GM23338 (cell line): ENCODE measurements at regions not wholly inside any gene's neighbourhood (a gene's known extent, or its start where the extent isn't known, plus 50 kb on each side); places are given as distances from the start of the nearest gene placed in this dataset.

Experiments
- CREB1 ChIP-seq: fragments of 250-450 bp; sonication (Bioruptor Pico); IDR thresholded peaks from 2 replicates; pipeline ENCODE4 v1.5.0; 2020; ENCODE audit warnings: low read depth, mild to moderate bottlenecking, moderate library complexity
- ETS1 ChIP-seq: IDR thresholded peaks from 2 replicates; pipeline ENCODE4 v1.6.1; 2016; ENCODE audit warnings: antibody characterized with exemption
- EZH2 ChIP-seq: fragments of 200-600 bp; sonication (generic); IDR thresholded peaks from one replicate; pipeline ENCODE4 v1.8.0; 2017; ENCODE audit warnings: antibody characterized with exemption, mild to moderate bottlenecking, low read depth; ENCODE audit not compliant: unreplicated experiment
- EZH2phosphoT487 ChIP-seq: fragments of 200-600 bp; sonication (generic); IDR thresholded peaks from one replicate; pipeline ENCODE4 v1.8.1; 2018; ENCODE audit warnings: antibody characterized with exemption; ENCODE audit not compliant: unreplicated experiment
- TF ChIP-seq, protein P1 (sequence below), 2 experiments: fragments of 200-600 bp in 1 of 2; sonication (generic) in 1 of 2; conservative IDR thresholded peaks; 2 replicates each; pipeline versions ENCODE4 v1.5.1 to v1.6.1; 2016 to 2017; ENCODE audit warnings: antibody characterized with exemption in 2 of 2, low read depth in 2 of 2, mild to moderate bottlenecking in 2 of 2, moderate library complexity in 1 of 2
- TF ChIP-seq, protein P2 (sequence below): IDR thresholded peaks from one replicate; pipeline ENCODE4 v1.6.1; 2018; ENCODE audit warnings: antibody characterized with exemption; ENCODE audit not compliant: unreplicated experiment

- TF ChIP-seq, protein P1, sequence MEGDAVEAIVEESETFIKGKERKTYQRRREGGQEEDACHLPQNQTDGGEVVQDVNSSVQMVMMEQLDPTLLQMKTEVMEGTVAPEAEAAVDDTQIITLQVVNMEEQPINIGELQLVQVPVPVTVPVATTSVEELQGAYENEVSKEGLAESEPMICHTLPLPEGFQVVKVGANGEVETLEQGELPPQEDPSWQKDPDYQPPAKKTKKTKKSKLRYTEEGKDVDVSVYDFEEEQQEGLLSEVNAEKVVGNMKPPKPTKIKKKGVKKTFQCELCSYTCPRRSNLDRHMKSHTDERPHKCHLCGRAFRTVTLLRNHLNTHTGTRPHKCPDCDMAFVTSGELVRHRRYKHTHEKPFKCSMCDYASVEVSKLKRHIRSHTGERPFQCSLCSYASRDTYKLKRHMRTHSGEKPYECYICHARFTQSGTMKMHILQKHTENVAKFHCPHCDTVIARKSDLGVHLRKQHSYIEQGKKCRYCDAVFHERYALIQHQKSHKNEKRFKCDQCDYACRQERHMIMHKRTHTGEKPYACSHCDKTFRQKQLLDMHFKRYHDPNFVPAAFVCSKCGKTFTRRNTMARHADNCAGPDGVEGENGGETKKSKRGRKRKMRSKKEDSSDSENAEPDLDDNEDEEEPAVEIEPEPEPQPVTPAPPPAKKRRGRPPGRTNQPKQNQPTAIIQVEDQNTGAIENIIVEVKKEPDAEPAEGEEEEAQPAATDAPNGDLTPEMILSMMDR (conservative IDR thresholded peaks at IDR 0.05; ENCODE audit: low read depth in 2 of 2), result no peak
- TF ChIP-seq EZH2, result no peak
- TF ChIP-seq EZH2phosphoT487, result no peak
- no peak for TF ChIP-seq CREB1
- no peak for TF ChIP-seq ETS1
- TF ChIP-seq, protein P2, sequence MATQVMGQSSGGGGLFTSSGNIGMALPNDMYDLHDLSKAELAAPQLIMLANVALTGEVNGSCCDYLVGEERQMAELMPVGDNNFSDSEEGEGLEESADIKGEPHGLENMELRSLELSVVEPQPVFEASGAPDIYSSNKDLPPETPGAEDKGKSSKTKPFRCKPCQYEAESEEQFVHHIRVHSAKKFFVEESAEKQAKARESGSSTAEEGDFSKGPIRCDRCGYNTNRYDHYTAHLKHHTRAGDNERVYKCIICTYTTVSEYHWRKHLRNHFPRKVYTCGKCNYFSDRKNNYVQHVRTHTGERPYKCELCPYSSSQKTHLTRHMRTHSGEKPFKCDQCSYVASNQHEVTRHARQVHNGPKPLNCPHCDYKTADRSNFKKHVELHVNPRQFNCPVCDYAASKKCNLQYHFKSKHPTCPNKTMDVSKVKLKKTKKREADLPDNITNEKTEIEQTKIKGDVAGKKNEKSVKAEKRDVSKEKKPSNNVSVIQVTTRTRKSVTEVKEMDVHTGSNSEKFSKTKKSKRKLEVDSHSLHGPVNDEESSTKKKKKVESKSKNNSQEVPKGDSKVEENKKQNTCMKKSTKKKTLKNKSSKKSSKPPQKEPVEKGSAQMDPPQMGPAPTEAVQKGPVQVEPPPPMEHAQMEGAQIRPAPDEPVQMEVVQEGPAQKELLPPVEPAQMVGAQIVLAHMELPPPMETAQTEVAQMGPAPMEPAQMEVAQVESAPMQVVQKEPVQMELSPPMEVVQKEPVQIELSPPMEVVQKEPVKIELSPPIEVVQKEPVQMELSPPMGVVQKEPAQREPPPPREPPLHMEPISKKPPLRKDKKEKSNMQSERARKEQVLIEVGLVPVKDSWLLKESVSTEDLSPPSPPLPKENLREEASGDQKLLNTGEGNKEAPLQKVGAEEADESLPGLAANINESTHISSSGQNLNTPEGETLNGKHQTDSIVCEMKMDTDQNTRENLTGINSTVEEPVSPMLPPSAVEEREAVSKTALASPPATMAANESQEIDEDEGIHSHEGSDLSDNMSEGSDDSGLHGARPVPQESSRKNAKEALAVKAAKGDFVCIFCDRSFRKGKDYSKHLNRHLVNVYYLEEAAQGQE, result no peak
Measured at GRCh38 chr2:7868836-7869235, 813.0 kb upstream of the ID2 start.
